GM23248 (cell line): ENCODE measurements at regions not wholly inside any gene's neighbourhood (a gene's known extent, or its start where the extent isn't known, plus 50 kb on each side); places are given as distances from the start of the nearest gene placed in this dataset.

Experiments
- EZH2 ChIP-seq: fragments of 200-600 bp; sonication (generic); IDR thresholded peaks from 2 replicates; pipeline ENCODE4 v1.6.1; 2018; ENCODE audit warnings: antibody characterized with exemption, mild to moderate bottlenecking; ENCODE audit not compliant: insufficient read depth, poor library complexity, severe bottlenecking
- EZH2phosphoT487 ChIP-seq: fragments of 200-600 bp; sonication (generic); IDR thresholded peaks from 2 replicates; pipeline ENCODE4 v1.6.1; 2018; ENCODE audit warnings: antibody characterized with exemption, moderate library complexity, mild to moderate bottlenecking, low read depth; ENCODE audit not compliant: insufficient read depth

DNA sequence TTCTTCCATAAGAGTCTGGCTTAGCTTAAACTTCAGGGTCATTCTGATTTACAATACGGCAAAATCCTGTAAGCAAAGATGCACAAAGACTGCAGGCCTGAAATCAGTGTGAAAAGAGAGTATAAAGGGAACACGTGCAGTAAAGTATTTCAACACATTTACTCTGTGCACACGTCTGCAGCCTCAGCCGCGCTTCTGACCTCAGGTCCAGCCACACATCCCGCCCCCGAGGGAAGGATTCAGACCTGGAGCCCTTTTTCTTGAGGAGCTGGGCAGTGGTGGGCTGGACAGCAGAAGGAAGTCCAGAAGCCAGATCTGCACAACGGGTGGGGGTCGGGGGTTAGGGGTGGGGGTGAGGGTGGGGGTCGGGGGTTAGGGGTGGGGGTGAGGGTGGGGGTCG is 58.9 kb upstream of the FAM20C start:
- TF ChIP-seq EZH2: no peak
- TF ChIP-seq EZH2phosphoT487: no peak
